PC-9 (cell line): ENCODE measurements at regions not wholly inside any gene's neighbourhood (a gene's known extent, or its start where the extent isn't known, plus 50 kb on each side); places are given as distances from the start of the nearest gene placed in this dataset.

Experiments used
- BruUV-seq: library from RNA; stranded (reverse); fragments of 400-500 nt; replicated peaks from 2 replicates; lab custom pipeline; 2021; lab: Mats Ljungman, UMichigan
- CTCF ChIA-PET: fragments of 300-600 bp; sonication (Branson Sonifier 250); formaldehyde crosslinking; loops from one replicate; lab custom pipeline; 2022; ENCODE audit warnings: antibody characterized with exemption; lab: Charles Lee
- POLR2A ChIA-PET: fragments of 300-600 bp; sonication (Branson Sonifier 250); formaldehyde crosslinking; loops from one replicate; lab custom pipeline; 2022; ENCODE audit warnings: antibody characterized with exemption; ENCODE audit not compliant: unreplicated experiment; lab: Charles Lee
- DNase-seq, 2 experiments: peaks; one replicate each; pipeline versions ENCODE4 v3.0.0 to v3.0.0-alpha.2; 2015 to 2022; ENCODE audit warnings: mixed read lengths in 1 of 2
- H2AFZ ChIP-seq: fragments of 200-600 bp; sonication (generic); 2 replicates; pipeline ENCODE4 v1.8.1; 2017; ENCODE audit warnings: antibody characterized with exemption
- H3F3A ChIP-seq: fragments of 200-600 bp; sonication (generic); 2 replicates; pipeline ENCODE4 v1.8.1; 2017; ENCODE audit warnings: antibody characterized with exemption, mild to moderate bottlenecking, low read depth; ENCODE audit not compliant: insufficient read depth
- H3K27ac ChIP-seq: fragments of 200-600 bp; sonication (generic); 2 replicates; pipeline ENCODE4 v1.6.1; 2016; ENCODE audit warnings: mixed run types
- H3K27me3 ChIP-seq: fragments of 200-600 bp; sonication (generic); 2 replicates; pipeline ENCODE4 v1.6.1; 2016; ENCODE audit warnings: low read depth, mixed run types; ENCODE audit not compliant: insufficient read depth
- H3K36me3 ChIP-seq: fragments of 200-600 bp; sonication (generic); 2 replicates; pipeline ENCODE4 v1.6.1; 2016; ENCODE audit warnings: low read depth, mixed run types
- H3K4me1 ChIP-seq: fragments of 200-600 bp; sonication (generic); replicated peaks from 2 replicates; pipeline ENCODE4 v1.6.1; 2016; ENCODE audit warnings: mixed run types; ENCODE audit not compliant: insufficient read depth
- H3K4me2 ChIP-seq: fragments of 200-600 bp; sonication (generic); 2 replicates; pipeline ENCODE4 v1.6.1; 2017; ENCODE audit warnings: mixed run types
- H3K4me3 ChIP-seq: fragments of 200-600 bp; sonication (generic); 2 replicates; pipeline ENCODE4 v1.6.1; 2016; ENCODE audit warnings: mixed run types
- H3K79me2 ChIP-seq: fragments of 200-600 bp; sonication (generic); 2 replicates; pipeline ENCODE4 v1.6.1; 2017; ENCODE audit warnings: low read depth, mixed run types
- H3K9me2 ChIP-seq: fragments of 200-600 bp; sonication (generic); 2 replicates; pipeline ENCODE4 v1.8.1; 2017; ENCODE audit warnings: mild to moderate bottlenecking; ENCODE audit not compliant: insufficient read depth
- H3K9me3 ChIP-seq: fragments of 200-600 bp; sonication (generic); 2 replicates; pipeline ENCODE4 v1.8.1; 2016; ENCODE audit warnings: low read depth; ENCODE audit not compliant: insufficient read depth
- H4K20me1 ChIP-seq: fragments of 200-600 bp; sonication (generic); 2 replicates; pipeline ENCODE4 v1.8.1; 2017; ENCODE audit not compliant: insufficient read depth
- CTCF ChIP-seq: fragments of 200-600 bp; sonication (generic); conservative IDR thresholded peaks from 2 replicates; pipeline ENCODE4 v1.6.1; 2017; ENCODE audit warnings: mixed run types, antibody characterized with exemption, mild to moderate bottlenecking, moderate library complexity
- EZH2 ChIP-seq: fragments of 200-600 bp; sonication (generic); IDR thresholded peaks from 2 replicates; pipeline ENCODE4 v1.8.0; 2017; ENCODE audit warnings: antibody characterized with exemption, low read depth
- intact Hi-C: fragments of 100-400 bp; cut with micrococcal nuclease; formaldehyde crosslinking; loops from one replicate; pipeline ENCODE4 v1.10.0; 2022; ENCODE audit not compliant: unreplicated experiment

DNA sequence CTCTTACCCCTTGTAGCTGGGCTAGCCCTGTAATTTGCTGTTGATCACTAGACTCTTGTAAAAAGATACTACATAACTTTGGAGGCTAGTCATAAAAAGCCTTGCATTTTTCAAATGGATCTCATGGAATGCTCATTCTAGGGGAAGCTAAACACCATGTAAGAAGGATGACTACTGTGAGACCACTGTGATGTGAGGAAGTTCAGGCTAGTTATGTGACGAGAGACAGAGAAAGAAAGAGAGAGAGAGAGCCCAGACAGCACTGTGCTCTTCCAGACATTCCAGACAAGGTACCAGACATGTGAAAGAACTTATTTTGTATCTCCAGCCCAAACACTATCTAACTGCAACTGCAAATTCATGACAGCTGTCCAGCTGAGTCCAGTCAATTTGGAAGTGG, 404.6 kb upstream of the PITX2 start:
- Histone ChIP-seq H2AFZ (no peak overlapping the region), H3K79me2 (no peaks in the 10 kb centered on the region), H4K20me1 (no peaks in the 10 kb centered on the region), H3K9me2 (no peaks in the 10 kb centered on the region), H3K36me3 (no peaks in the 10 kb centered on the region), H3K27me3 (no peaks in the 10 kb centered on the region), H3F3A (no peaks in the 10 kb centered on the region), H3K9me3 (no peaks in the 10 kb centered on the region), H3K4me1 (no peaks in the 10 kb centered on the region), H3K27ac (no peak overlapping the region), H3K4me2 (no peak overlapping the region), H3K4me3 (no peak overlapping the region)
- BruUV-seq = no TSS peak
- intact Hi-C loops = no loop called here
- CTCF ChIA-PET = no interaction called here
- POLR2A ChIA-PET = no interaction called here
- TF ChIP-seq CTCF (no peak), EZH2 (no peak)
- no peak for DNase-seq

GRCh38 chr4:111028795-111029194, 405.9 kb upstream of the PITX2 start:
- H3K27me3 ChIP-seq = no peaks in the 10 kb centered on the region
- no TSS peak for BruUV-seq
- TF ChIP-seq CTCF = no peak
- TF ChIP-seq EZH2 = no peak
- no peaks in the 10 kb centered on the region for H3F3A ChIP-seq
- no peak overlapping the region for H3K4me2 ChIP-seq
- CTCF ChIA-PET = no interaction called here
- H3K27ac ChIP-seq = no peak overlapping the region
- POLR2A ChIA-PET = no interaction called here
- no peaks in the 10 kb centered on the region for H3K4me1 ChIP-seq
- H3K9me2 ChIP-seq = no peaks in the 10 kb centered on the region
- no peaks in the 10 kb centered on the region for H3K79me2 ChIP-seq
- DNase-seq = no peak
- no peaks in the 10 kb centered on the region for H3K36me3 ChIP-seq
- no peaks in the 10 kb centered on the region for H4K20me1 ChIP-seq
- intact Hi-C loops = no loop called here
- no peak overlapping the region for H3K4me3 ChIP-seq
- no peak overlapping the region for H2AFZ ChIP-seq
- H3K9me3 ChIP-seq = no peaks in the 10 kb centered on the region

GRCh38 chr4:111031001-111031579, 408.2 kb upstream of the PITX2 start:
- ChIA-PET CTCF (no interaction called here), POLR2A (no interaction called here)
- H3K4me1 ChIP-seq = no peaks in the 10 kb centered on the region
- H3K9me2 ChIP-seq = no peaks in the 10 kb centered on the region
- no peak for TF ChIP-seq CTCF
- no peak for TF ChIP-seq EZH2
- no peak overlapping the region for H3K27ac ChIP-seq
- no peak for DNase-seq
- H3K9me3 ChIP-seq = no peaks in the 10 kb centered on the region
- H2AFZ ChIP-seq = no peak overlapping the region
- H3K4me2 ChIP-seq = no peak overlapping the region
- no peaks in the 10 kb centered on the region for H3K27me3 ChIP-seq
- H3K4me3 ChIP-seq = no peak overlapping the region
- no peaks in the 10 kb centered on the region for H4K20me1 ChIP-seq
- no peaks in the 10 kb centered on the region for H3F3A ChIP-seq
- no TSS peak for BruUV-seq
- no peaks in the 10 kb centered on the region for H3K79me2 ChIP-seq
- intact Hi-C loops = no loop called here
- H3K36me3 ChIP-seq = no peaks in the 10 kb centered on the region
